Amniotic epithelial cell (primary cell): ENCODE measurements at regions not wholly inside any gene's neighbourhood (a gene's known extent, or its start where the extent isn't known, plus 50 kb on each side); places are given as distances from the start of the nearest gene placed in this dataset.

Experiments
- DNase-seq: peaks from one replicate; pipeline ENCODE4 v3.0.0-alpha.2; 2010; ENCODE audit warnings: low read depth

DNA sequence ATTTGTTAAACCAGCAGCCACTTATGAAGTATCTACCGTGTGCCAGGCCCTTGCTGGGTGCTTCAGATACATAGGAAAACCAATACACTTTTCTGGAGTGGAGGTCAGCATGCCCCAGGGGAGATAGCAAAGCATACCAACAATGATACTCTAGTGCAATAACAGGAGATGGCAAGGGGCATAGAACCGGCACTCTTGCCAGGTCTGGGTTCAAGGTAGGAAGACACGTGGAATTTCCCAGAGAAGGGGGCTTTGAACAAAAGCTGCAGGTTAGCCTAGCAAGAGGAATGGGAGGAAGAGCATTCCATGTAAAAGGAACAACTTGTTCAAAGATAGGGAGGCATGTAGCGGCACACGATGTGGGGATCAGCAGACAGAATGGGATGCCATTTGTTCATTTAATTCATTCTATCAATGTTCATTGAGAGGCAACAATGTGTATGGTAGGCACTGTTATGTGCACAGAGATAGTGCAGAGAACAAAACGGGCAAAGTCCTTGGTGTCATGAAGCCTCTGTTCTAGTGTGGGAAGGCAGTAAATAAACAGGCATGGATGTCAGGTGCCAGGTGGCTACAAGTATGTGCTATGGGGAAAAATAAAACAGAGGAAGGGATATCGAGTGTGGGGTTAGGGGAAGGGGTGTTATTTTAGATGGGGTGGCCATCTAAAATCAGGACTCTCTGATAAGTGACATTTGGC, 162.6 kb upstream of the E2F8 start:
- DNase-seq = no peak

DNA sequence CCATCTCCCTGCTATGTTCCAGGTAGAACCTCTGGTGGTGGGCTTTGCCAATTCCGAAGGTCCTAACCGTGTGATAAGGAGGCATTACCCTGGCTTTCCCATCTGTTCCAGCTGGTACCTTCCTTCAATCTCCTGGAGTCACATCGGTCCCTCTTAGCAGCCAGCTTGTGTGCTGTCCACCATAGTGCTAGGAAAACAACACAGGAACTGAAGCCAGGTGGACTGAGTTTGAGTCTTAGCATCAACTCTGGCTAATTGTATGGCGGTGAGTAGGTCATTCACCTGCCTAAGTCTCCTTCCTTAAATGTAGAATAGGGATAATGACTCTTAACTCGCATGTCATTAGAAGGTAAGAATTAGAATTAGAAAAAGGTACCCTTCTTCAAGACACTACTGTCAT, 159.6 kb upstream of the E2F8 start:
- DNase-seq = no peak

DNA sequence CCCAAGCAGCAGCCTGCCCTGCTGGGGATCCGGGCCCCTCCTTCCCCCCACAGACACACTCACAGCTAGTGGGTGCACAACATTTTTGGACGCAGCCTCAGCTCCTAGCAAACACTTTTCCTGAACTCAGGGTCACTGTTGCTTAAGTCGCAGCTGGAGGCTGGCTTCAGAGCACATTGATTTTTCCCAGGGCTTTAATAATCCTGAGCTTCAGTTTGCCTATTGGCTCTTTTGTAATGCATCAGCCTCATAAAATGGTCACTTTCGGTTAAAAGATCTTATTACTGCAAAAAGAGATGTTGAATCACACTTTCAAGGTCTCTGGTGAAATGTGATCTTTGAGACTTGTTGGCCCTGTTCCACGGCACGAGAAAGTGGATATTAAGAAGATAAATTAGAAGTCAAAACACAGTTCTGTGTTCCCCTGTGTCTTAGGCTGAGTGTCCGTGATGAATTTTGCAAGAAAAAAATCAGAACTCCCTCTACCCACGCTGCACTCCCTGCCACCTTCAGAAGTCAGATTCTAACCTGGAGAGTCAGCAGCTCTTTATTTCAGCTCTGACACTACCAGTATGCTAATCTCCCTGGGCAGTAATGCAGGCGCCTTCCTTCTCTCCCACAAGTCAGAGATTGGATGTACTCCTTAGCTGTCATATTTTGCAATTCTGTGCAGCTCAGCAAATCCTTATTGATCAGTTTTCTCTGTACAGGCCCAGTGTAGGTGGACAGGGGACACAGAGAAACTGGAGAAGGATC, 158.2 kb upstream of the E2F8 start:
- DNase-seq = peak; percentile 48

DNA sequence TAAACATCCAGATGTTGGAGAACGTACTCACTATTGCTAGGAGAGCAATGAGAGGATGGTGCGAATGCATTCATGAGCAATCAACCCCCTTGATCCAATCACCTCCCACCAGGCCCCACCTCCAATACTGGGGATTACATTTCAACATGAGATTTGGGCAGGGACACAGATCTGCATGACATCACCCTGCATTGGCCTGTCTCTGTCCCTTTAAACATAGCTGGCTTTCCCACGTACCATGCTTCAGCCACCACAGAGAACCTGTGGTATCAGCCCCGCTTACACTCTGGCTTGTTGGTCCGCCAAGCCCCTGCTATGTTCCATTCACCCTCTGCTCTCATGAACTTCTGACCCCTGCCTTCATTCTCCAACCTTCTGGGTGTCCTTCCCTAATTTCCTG, 157.5 kb upstream of the E2F8 start:
- DNase-seq = no peak

DNA sequence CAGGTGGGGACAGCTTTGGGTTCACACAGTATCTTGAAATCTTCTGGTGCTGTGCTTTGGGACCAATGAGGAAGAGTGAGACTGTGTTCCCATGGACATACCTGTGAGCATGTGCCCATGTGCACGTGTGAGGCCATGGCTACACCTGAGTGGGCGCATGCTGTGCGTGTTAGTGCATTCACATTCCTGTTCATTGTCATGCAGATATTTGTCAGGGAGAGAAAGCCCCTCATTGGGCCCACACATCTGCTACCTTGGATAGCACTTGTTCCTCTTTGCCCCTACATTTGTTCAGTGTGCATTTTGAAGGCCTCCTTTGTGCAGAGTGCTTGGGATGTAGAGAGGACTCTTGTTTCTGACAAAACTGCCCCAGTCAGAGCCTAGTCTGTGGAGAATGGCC, 154.3 kb upstream of the E2F8 start:
- DNase-seq = no peak

DNA sequence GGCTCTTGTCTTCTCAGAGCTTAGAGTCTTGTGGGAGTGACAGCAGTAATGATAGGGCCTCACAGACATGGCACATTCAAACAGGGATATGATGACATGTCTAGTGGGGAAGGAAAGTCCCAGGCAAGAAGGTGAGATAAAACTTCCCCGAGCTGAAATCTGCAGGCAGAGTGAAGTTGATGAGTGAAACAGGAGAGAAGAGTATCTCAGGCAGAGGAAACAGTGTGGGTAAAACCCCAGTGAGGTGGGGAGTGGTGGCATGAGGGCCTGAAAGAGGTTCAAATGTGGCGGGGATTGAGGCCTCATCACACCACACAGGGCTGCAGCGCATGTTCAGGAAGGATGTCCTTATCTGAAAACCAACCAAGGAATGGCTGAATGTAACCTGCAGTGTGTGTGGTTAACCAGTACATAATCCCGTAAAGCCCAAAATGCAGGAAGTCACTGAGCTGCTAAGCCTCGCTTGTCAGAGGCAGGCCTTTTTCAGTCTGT, 153.8 kb upstream of the E2F8 start:
- peak; percentile 74 for DNase-seq

DNA sequence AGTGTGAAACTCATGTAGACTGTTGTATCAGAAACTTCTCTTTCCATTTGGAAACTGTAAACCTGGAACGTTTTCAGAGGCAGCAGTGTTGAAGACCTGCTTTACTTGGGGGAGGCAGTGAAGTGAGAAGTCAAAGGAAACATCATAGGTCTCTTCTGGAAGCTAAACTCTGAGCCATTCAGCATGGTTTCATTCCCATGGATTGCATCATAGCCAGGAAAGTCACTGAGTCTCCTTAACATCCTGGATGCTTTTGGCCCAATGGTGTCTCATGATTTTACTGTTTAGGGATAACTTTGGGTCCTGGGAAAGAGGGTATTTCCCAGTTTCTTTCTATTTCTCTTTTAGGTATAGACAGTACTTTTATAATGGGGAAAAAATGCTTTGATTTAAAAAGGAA, 153.2 kb upstream of the E2F8 start:
- DNase-seq = peak; percentile 50

DNA sequence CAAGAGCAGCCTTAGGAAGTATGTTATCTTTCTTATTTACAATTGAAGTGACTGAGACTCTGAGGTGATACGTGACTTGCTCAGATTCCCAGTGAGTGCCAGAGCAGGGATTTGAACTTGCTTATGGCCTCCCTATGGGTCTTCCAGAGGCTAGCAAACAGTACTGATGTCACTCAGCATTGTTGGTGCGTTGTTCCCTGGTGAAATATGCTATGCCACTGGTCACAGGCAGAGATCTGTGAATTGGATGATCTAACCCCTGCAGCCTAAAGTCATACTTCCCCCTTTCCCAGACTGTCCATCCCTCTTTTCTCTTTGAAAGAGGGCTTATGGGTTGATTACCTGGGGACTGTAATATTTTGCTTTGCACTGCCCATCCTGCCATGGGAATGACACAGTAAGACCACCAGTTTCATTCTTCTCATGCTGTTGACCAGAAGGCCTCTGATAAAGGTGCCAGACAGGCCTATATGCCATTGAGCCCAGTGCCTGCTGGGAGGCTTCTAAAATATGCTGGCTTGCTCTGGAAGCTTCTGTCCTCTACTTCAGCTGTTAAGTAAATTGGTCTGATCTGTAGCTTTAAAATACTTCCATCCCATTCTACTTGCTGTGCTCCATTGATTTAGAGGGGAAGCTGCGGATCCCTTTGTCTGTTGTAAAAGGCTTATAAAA, 152.2 kb upstream of the E2F8 start:
- no peak for DNase-seq

DNA sequence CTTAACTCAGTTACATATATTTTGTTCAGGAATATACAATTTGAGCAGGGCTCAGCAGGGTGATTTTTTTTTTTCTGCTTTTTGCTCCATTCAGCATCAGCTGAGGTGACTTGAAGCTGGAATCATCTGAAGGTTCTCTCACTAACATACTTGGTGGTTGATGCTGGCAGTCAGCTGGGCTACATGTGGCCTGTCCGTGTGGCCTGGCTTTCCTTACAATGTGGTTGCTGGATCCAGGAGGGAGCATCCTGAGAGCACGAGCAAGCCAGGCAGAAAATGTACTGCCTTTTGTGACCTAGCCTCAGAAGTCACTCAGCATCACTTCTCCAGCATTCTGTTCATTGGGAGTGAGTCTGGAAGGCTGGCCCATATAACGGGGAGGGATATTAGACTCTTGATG, 151.6 kb upstream of the E2F8 start:
- no peak for DNase-seq

DNA sequence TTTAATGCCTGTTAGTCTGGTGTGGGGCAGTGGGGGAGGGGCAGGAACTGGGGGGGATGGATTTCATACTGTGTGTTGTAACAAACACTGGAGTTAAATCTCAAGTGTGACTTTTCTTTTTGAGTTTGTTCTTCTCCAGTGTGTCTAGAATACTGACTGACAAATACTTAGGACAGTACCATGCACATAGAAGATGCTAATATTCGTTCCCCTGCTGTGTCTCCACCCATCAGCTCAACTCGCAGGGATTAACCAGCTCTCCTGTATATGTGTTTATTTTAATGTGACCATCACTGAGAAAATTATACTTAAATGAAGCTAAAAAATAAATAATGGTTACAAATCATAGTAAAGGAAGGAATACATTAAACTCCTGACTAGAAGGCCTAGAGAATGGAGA, 150.9 kb upstream of the E2F8 start:
- no peak for DNase-seq

DNA sequence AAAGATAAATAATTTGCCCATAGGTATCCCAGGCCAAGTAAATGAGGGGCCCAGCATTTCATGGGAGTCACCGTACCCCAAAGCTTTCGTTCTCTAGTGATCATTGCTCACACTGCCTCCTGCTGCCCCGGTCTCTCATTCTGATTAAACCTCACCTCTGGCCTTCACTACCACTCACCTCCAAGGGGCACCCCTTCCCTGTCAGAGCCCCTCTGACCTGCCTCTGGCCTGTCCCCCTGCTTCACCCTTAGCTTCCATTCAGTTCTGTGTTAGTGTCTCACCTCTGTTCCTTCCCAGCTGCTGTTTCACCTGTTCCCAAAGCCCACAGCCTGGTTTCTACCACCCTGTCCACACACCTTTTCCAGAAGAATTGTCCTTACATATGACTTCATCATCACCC, 150.3 kb upstream of the E2F8 start:
- DNase-seq = no peak

DNA sequence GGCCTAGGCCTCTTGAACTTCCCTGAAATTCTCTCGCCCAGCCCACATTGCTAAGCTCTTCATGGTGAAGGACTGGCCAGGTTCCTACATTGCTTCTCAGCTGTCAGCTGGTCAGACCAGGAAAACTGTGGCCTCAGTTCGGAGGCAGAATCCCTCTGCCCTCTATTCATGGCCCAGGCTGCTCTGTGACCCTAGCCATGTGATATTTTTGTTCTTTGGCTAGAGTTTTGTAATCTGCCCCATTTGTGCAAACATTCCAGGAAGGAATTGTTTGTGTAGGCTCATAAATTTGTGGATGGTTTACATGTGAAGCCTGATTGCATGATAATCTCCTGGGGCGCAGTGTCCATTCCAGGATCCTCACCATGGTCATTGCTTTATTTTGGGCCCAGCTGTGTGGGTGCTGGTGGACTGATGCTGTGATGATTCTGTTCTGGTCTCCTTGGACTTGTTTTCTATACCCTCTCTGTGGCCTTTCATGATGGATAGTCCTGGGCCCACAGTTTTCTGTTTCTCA, 149.1 kb upstream of the E2F8 start:
- peak; percentile 54 for DNase-seq

DNA sequence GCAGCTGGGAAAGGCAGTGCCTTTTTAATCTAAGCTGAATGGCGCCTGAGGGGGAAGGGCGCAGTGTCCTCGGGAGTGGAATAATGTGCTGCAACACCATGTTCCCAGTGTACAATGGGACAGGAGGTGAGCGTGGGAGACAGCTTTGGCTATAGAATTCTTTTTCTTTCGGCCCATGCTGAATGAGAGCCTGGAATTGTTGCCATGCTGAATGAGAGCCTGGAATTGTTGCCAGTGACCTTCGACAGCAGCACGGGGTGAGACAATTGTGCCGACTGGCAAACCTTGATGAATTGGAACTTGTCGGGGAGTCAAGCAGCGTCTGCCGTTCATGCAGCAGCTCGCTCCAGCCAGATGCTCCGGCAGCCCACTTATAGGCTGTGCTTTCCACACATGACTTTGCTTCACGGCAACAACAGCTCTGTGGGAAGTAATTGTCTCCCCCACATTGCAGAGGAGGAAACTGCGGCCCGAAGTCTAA, 141.4 kb upstream of the E2F8 start:
- no peak for DNase-seq

DNA sequence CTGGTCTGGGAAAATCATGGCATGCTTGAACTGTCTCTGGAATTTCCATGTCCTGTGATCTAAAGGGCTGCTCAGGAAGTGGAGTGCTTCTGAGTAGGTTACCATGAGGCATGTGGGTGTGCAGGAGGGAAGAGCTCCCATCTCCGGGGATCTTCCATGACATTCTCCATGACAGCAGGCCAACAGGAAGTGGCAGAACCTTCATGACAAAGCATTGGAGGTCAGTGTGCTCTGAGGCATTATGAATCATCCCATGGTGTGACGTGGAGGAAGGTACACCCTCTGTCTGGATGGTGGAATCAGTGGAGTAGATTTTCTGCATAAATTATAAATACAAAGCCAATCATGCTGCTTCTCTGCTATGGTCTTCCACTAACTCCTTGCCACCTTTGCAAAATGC, 139.6 kb upstream of the E2F8 start:
- peak; percentile 72 for DNase-seq

DNA sequence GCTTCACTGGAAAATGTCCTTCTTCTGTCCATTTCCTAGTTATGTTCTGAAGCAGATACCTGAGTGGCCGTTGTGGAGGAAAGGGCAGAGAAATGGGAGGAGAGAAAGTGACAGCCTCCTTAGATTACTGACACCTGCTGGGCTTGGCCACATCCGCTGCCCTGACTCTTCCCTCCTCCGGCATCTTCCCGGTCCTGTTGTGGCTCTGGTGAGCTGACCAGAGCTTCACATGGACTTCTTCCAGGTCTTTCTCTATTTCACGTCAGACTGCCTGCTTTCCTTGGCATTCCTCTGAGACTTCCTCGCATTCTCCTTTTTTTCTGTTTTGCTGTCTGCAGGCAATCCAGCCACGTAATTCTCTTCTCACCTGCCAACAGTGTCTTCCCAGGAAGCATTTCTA, 138.7 kb upstream of the E2F8 start:
- no peak for DNase-seq

DNA sequence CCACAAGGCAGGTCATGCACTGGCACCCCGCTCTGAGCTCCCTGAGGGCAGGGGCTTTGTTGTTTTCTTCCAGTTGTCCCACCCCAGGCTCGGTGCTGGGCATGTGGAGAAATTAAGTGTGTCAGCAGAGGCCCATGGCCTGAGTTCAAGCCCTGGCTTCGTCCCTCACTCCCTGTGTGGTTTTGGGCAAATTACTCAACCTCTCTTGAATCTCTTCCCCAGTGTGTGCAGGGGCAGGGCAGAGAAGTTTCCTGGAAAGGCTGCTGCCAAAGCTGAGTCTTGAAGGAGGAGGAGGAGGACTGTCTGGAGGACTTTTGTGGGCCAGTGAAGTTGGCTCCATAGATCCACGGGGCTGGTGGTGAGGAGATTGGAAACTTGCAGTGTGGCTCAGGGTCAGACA, 138.1 kb upstream of the E2F8 start:
- DNase-seq = no peak

DNA sequence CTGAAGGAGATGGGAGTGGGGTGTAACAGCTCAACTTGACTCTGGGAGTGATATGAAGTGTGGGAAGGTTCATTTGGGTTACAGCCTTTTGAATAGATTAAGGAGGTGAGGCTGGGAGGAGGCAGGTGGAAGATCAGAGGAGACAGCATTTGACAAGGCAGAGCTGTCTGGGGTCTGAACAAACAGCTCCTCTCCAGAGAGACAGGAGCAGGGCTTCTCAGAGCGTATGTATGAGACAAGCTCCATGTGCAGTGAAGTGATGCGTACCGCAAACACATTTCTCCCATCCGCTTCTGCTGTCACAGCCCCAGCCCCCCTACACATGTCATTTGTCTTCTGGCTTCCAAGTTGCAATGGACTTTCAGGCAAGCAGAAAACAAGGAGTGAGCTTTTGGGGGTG, 137.1 kb upstream of the E2F8 start:
- no peak for DNase-seq

DNA sequence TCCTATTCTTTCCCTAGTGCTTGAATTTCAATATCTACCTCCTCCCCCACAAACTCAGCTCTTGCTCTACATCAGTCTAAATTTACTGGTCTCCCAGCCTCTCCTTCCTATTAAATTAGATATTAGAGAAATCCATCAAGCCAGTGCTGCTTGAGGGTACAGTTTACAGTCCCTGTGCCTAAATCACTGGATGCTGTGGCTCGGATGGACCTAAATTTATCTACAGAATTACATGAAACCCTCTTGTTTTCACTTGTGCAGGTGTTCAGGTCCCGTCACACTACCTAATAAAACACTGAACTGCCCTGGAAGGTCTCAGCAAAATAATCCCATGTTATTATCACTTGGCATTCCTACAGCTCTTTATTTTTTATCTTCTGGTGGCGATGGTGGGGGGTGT, 134.7 kb upstream of the E2F8 start:
- no peak for DNase-seq

DNA sequence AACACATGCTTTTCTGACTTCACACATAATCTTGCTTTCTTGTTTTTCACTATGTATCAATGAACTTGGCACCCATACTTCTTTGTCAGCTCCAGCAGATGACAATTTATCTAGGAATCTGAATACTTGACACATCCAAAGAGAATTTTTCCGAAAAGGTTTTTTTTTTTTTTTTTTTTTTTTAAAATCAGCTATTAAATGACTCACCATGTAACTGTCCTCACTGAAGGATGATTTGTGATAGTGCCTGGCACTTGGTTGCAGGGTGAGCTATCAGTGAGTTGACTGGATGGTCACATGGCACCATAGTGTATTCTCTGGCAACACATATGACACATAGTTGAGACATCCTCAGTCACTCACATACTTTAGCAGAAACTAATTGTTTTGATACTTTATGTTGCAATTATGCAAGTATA, 133.4 kb upstream of the E2F8 start:
- DNase-seq = peak; percentile 95

DNA sequence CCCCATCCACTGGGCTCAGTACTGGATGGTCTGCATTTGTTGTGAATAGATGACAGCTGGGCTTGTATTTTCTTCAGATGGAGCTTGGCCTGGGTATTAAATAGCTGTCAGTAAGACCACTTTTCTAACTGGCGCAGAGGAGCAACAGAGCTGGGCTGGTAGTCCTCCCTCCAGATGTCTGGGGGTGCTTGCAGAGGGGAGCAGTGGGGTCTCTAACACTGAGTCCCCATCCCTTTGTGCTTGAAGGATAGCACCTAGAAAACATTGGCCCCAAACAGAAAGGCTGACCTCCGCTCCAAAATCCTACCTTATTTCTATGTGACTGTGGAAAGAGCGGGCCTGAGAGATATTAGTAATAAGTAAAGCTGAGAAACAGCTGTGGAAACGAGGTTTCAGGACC, 131.6 kb upstream of the E2F8 start:
- DNase-seq = no peak

DNA sequence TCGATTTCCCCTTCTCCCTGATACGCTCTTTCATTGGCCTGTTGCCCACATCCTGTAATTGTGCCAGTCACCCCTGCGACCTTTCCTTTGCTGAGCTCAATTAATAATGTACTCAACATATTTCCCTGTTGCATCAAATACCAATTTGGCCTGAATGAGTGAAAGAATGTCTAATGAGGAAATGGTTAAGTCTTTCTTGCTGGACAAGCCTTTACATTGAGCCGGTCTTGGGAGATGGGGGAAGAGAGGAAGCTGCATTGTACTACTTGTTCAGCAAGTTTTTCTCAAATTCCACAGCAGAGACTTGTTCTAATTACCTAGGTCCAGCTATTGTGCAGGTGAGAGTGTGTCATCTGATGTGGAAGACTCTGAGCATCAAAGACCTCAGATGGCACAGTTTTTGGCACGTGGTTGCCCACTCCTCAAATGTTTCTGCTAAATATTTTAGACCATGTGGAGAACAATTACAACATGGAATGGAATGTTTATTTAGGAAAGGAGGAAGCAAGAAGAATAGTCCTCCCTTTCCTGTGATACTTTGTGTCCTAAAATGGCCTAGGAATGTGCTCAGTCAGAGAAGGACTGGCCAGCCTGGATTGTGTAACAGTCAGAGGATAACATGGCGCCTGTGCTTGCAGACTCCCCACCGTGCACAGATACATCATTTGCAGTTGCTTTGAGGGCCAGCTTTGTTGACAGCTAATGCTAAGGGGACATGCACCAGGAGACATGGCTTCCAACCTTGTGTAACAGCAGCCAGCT, 129.5 kb upstream of the E2F8 start:
- DNase-seq = peak; percentile 40
